GM10248 (cell line): ENCODE measurements at regions not wholly inside any gene's neighbourhood (a gene's known extent, or its start where the extent isn't known, plus 50 kb on each side); places are given as distances from the start of the nearest gene placed in this dataset.

Experiments used
- CTCF ChIA-PET: fragments of 300-600 bp; sonication (Branson Sonifier 250); formaldehyde crosslinking; extraction: SDS; loops from one replicate; lab custom pipeline; 2021; ENCODE audit warnings: antibody characterized with exemption; lab: Yijun Ruan, JAX
- POLR2A ChIA-PET: fragments of 350-650 bp; sonication (Branson Sonifier 250); formaldehyde crosslinking; extraction: SDS; loops from one replicate; lab custom pipeline; 2020; ENCODE audit warnings: antibody characterized with exemption; lab: Yijun Ruan, JAX
- DNase-seq: peaks from one replicate; pipeline ENCODE4 v3.0.0; 2012; ENCODE audit errors: extremely low spot score
- TF ChIP-seq, protein P1 (sequence below): IDR thresholded peaks from 2 replicates; pipeline ENCODE4 v1.5.1; 2012; ENCODE audit warnings: mild to moderate bottlenecking, low read depth; ENCODE audit errors: extremely low read depth, missing control alignments, control extremely low read depth

DNA sequence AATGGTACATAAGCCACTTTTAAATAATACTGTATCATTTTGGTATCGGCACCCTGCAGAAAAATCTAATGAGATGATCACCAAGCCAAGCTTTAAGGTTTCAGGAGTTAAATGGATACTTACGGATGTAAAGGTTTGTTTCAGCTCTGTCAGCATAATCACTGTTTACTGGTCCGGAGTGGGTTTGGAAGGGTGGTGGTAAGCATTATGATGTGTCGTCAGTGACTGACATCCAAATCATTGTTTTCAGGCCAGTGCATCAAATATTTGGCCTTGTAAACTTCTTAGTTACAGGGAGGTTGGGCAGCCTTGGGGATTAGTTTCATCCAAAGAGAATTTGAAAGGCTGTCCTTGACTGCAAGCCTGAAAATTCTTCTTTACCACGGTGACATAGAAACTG is 50.0 kb upstream of the ATL2 start:
- TF ChIP-seq, protein P1, sequence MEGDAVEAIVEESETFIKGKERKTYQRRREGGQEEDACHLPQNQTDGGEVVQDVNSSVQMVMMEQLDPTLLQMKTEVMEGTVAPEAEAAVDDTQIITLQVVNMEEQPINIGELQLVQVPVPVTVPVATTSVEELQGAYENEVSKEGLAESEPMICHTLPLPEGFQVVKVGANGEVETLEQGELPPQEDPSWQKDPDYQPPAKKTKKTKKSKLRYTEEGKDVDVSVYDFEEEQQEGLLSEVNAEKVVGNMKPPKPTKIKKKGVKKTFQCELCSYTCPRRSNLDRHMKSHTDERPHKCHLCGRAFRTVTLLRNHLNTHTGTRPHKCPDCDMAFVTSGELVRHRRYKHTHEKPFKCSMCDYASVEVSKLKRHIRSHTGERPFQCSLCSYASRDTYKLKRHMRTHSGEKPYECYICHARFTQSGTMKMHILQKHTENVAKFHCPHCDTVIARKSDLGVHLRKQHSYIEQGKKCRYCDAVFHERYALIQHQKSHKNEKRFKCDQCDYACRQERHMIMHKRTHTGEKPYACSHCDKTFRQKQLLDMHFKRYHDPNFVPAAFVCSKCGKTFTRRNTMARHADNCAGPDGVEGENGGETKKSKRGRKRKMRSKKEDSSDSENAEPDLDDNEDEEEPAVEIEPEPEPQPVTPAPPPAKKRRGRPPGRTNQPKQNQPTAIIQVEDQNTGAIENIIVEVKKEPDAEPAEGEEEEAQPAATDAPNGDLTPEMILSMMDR, result no peak
- no peak for DNase-seq
- POLR2A ChIA-PET, result no interaction called here
- CTCF ChIA-PET, result interaction anchor here (1.8 kb wide), 1 partner anchor 18 kb away, joined by 3 read pairs; no protein-coding TSS in a partner anchor
